CD4-positive, CD25-positive, alpha-beta regulatory T cell (primary cell): ENCODE measurements at regions not wholly inside any gene's neighbourhood (a gene's known extent, or its start where the extent isn't known, plus 50 kb on each side); places are given as distances from the start of the nearest gene placed in this dataset.

ENCODE experiments used
- ATAC-seq, 2 donors: fragments of 150-1000 bp; cut with Tn5 transposase; one replicate each; pipeline ENCODE4 v1.10.0; 2021; ENCODE audit warnings: low read depth in 2 of 2, moderate number of reproducible peaks in 2 of 2, moderate library complexity in 1 of 2
- DNase-seq, 3 donors: peaks; one replicate each; pipeline versions ENCODE4 v3.0.0 to v3.0.0-alpha.2; 2012 to 2022; ENCODE audit warnings: mixed read lengths in 1 of 3
- H3K27ac ChIP-seq: one replicate; pipeline ENCODE4 v1.7.0; 2013; ENCODE audit warnings: mild to moderate bottlenecking, low read length; ENCODE audit not compliant: insufficient read depth, poor library complexity, severe bottlenecking
- H3K27me3 ChIP-seq: one replicate; pipeline ENCODE4 v1.7.0; 2013; ENCODE audit warnings: low read length; ENCODE audit not compliant: control insufficient read depth, insufficient read depth
- H3K36me3 ChIP-seq: one replicate; pipeline ENCODE4 v1.7.0; 2013; ENCODE audit warnings: mild to moderate bottlenecking, low read length, moderate library complexity; ENCODE audit not compliant: control insufficient read depth, insufficient read depth
- H3K4me1 ChIP-seq: 2 replicates; pipeline ENCODE4 v1.7.0; 2013; ENCODE audit warnings: mild to moderate bottlenecking, low read length; ENCODE audit not compliant: insufficient read depth, control insufficient read depth, poor library complexity, severe bottlenecking
- H3K4me3 ChIP-seq: one replicate; pipeline ENCODE4 v1.7.0; 2013; ENCODE audit warnings: low read depth, mild to moderate bottlenecking, low read length, moderate library complexity
- H3K9me3 ChIP-seq, 2 experiments: 1 replicate in 1 of 2; 2 replicates in 1 of 2; pipeline ENCODE4 v1.7.0; 2013; ENCODE audit warnings: low read length in 2 of 2, mild to moderate bottlenecking in 1 of 2, moderate library complexity in 1 of 2; ENCODE audit not compliant: control insufficient read depth in 2 of 2
- H3K27ac Mint-ChIP-seq, 3 donors: one replicate each; pipeline ENCODE4 v1.8.0; 2020 to 2022; ENCODE audit warnings: mild to moderate bottlenecking in 3 of 3, mixed read lengths in 3 of 3, moderate library complexity in 2 of 3
- H3K27me3 Mint-ChIP-seq: one replicate; pipeline ENCODE4 v1.8.0; 2022; ENCODE audit warnings: mild to moderate bottlenecking, mixed read lengths
- H3K36me3 Mint-ChIP-seq: one replicate; pipeline ENCODE4 v1.8.0; 2020; ENCODE audit warnings: mixed read lengths
- H3K4me1 Mint-ChIP-seq, 4 donors: one replicate each; pipeline ENCODE4 v1.8.0; 2020 to 2022; ENCODE audit warnings: mixed read lengths in 4 of 4, mild to moderate bottlenecking in 1 of 4
- H3K4me3 Mint-ChIP-seq, 4 donors: one replicate each; pipeline ENCODE4 v1.8.0; 2020 to 2022; ENCODE audit warnings: mild to moderate bottlenecking in 4 of 4, mixed read lengths in 4 of 4, moderate library complexity in 3 of 4
- H3K9me3 Mint-ChIP-seq, 7 donors: one replicate each; pipeline ENCODE4 v1.8.0; 2020 to 2022; ENCODE audit warnings: mixed read lengths in 7 of 7, mild to moderate bottlenecking in 3 of 7, moderate library complexity in 2 of 7

DNA sequence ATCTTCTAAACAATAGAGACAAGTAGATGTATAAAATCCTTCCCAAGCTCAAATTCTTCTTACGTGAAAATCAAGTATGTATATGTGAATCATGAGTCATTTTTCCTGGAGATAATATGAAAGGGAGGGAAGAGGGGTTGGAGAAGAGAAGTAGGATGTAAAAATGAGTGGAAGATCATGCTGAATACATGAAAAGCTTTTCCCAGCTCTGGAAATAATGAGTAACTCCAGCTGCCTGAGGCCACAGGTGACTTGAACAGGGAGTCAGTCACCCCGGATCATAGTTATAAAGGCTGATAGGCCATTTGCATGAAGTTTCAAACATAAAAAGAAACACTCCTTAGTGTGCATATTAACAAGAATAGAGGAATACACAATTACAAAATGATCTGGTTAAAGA lies 486.7 kb downstream of the EFNA5 start:
- Mint-ChIP-seq H3K27ac (no peak overlapping the region), H3K4me3 (no peak overlapping the region), H3K9me3 (peaks cover 0 to 12% (median 4%) of the 10 kb centered on the region in 7 donors), H3K27me3 (no peaks in the 10 kb centered on the region), H3K4me1 (no peaks in the 10 kb centered on the region), H3K36me3 (no peaks in the 10 kb centered on the region)
- DNase-seq: no peak
- no peaks in the 10 kb centered on the region for H3K36me3 ChIP-seq
- H3K9me3 ChIP-seq: no peaks in the 10 kb centered on the region
- H3K4me3 ChIP-seq: no peak overlapping the region
- no peaks in the 10 kb centered on the region for H3K4me1 ChIP-seq
- no peaks in the 10 kb centered on the region for H3K27me3 ChIP-seq
- no peak overlapping the region for H3K27ac ChIP-seq
- ATAC-seq: no peak

- no peak overlapping the region for H3K27ac Mint-ChIP-seq
- no peaks in the 10 kb centered on the region for H3K36me3 Mint-ChIP-seq
- DNase-seq (no peak), ATAC-seq (no peak)
- no peak overlapping the region for H3K27ac ChIP-seq
- H3K27me3 Mint-ChIP-seq: no peaks in the 10 kb centered on the region
- H3K9me3 ChIP-seq: peaks cover 0 to 6% of the 10 kb centered on the region in 2 experiments
- H3K36me3 ChIP-seq: no peaks in the 10 kb centered on the region
- H3K4me3 Mint-ChIP-seq: no peak overlapping the region
- H3K4me1 Mint-ChIP-seq: no peaks in the 10 kb centered on the region
- no peaks in the 10 kb centered on the region for H3K27me3 ChIP-seq
- no peak overlapping the region for H3K4me3 ChIP-seq
- no peaks in the 10 kb centered on the region for H3K4me1 ChIP-seq
- peaks cover 0 to 13% (median 7%) of the 10 kb centered on the region in 7 donors for H3K9me3 Mint-ChIP-seq
These were observed 500.1 kb downstream of the EFNA5 start for GRCh38 chr5:107170620-107171019.

- H3K9me3 Mint-ChIP-seq: peaks cover 0 to 13% (median 7%) of the 10 kb centered on the region in 7 donors
- DNase-seq (no peak), ATAC-seq (no peak)
- H3K4me1 ChIP-seq: no peaks in the 10 kb centered on the region
- H3K27ac ChIP-seq: no peak overlapping the region
- no peaks in the 10 kb centered on the region for H3K36me3 ChIP-seq
- no peak overlapping the region for H3K4me3 ChIP-seq
- H3K4me1 Mint-ChIP-seq: no peaks in the 10 kb centered on the region
- H3K4me3 Mint-ChIP-seq: no peak overlapping the region
- no peaks in the 10 kb centered on the region for H3K27me3 Mint-ChIP-seq
- H3K27me3 ChIP-seq: no peaks in the 10 kb centered on the region
- no peak overlapping the region for H3K27ac Mint-ChIP-seq
- H3K36me3 Mint-ChIP-seq: no peaks in the 10 kb centered on the region
- peaks cover 0 to 6% of the 10 kb centered on the region in 2 experiments for H3K9me3 ChIP-seq
These were observed 500.9 kb downstream of the EFNA5 start for GRCh38 chr5:107169867-107170266.

DNA sequence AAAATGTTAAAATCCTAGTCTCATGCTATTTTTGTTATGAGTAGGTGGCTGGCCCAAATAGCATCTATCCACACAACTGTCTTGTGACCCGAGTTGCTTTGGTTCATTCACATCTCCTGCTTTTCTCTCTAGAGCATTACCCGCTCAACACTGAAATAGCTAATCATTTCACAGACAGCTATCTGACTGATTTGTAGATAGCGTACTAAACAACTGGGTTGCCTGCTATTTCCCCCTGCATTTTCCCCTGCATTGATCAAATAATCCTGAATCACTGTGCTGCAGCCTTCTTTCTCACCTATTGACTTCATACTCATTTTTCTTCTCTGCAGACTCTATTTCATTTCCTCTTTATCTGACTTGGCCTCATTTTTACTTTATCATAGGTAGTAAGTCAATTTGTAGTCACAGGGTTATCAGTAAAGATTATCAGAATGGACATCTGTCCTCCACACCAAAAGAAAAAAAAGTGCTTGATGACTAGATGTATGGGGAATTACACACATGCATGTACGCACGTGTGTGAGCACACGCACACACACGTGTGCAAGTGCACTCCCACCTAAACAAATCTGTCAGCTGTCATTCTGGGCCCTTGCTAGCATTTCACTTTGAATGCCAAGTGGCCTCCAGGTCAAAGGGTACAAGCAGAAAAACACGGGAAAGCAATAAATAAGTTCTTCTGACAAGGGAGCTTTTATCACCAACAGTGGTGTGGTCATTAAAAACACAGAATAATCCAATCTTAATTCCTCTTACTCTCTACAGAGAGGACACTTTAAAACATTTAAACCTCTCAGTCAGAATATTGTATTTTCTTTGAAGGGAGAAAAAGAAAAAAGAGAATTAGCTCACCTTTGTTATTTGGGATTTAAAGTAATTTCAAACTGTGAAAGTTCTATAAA lies 501.6 kb downstream of the EFNA5 start:
- H3K27ac ChIP-seq: no peak overlapping the region
- Mint-ChIP-seq H3K36me3 (no peaks in the 10 kb centered on the region), H3K9me3 (peaks cover 2 to 9% (median 6%) of the 10 kb centered on the region in 7 donors), H3K4me3 (no peak overlapping the region), H3K27me3 (no peaks in the 10 kb centered on the region), H3K27ac (no peak overlapping the region), H3K4me1 (no peaks in the 10 kb centered on the region)
- DNase-seq (no peak), ATAC-seq (no peak)
- H3K4me1 ChIP-seq: no peaks in the 10 kb centered on the region
- no peak overlapping the region for H3K4me3 ChIP-seq
- H3K27me3 ChIP-seq: no peaks in the 10 kb centered on the region
- H3K9me3 ChIP-seq: peaks cover 0 to 6% of the 10 kb centered on the region in 2 experiments
- no peaks in the 10 kb centered on the region for H3K36me3 ChIP-seq

GRCh38 chr5:107168086-107168485 lies 502.7 kb downstream of the EFNA5 start:
- H3K4me1 Mint-ChIP-seq: no peaks in the 10 kb centered on the region
- Histone ChIP-seq H3K36me3 (no peaks in the 10 kb centered on the region), H3K4me1 (no peaks in the 10 kb centered on the region), H3K9me3 (peaks cover 0 to 6% of the 10 kb centered on the region in 2 experiments), H3K4me3 (no peak overlapping the region), H3K27ac (no peak overlapping the region), H3K27me3 (no peaks in the 10 kb centered on the region)
- peaks cover 2 to 9% (median 6%) of the 10 kb centered on the region in 7 donors for H3K9me3 Mint-ChIP-seq
- H3K27ac Mint-ChIP-seq: no peak overlapping the region
- H3K36me3 Mint-ChIP-seq: no peaks in the 10 kb centered on the region
- H3K27me3 Mint-ChIP-seq: no peaks in the 10 kb centered on the region
- no peak for ATAC-seq
- no peak overlapping the region for H3K4me3 Mint-ChIP-seq
- DNase-seq: no peak

DNA sequence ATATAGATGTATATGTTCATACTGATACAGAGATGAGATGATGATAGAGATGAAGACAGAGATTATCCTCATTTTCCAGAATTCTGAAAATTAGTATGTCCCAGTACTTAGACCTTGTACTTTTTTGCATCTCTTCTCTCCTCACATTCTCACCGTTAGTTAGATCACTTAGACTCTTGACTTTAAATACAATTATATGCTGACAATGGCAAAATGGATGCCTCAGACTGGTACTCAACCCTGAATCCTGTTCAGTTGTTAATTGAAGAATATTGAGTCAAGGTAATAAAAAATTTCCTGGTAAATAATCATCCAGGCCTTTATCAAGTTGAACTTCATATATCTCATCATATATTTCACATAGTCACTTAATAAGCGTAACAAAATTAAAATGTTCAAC lies 505.4 kb downstream of the EFNA5 start:
- no peak overlapping the region for H3K4me3 Mint-ChIP-seq
- no peak overlapping the region for H3K27ac Mint-ChIP-seq
- H3K27ac ChIP-seq: no peak overlapping the region
- peaks cover 0 to 1% of the 10 kb centered on the region in 2 experiments for H3K9me3 ChIP-seq
- H3K27me3 ChIP-seq: no peaks in the 10 kb centered on the region
- ATAC-seq (no peak), DNase-seq (no peak)
- H3K9me3 Mint-ChIP-seq: peaks cover 3 to 10% (median 8%) of the 10 kb centered on the region in 7 donors
- no peaks in the 10 kb centered on the region for H3K36me3 Mint-ChIP-seq
- H3K4me3 ChIP-seq: no peak overlapping the region
- no peaks in the 10 kb centered on the region for H3K4me1 ChIP-seq
- no peaks in the 10 kb centered on the region for H3K4me1 Mint-ChIP-seq
- no peaks in the 10 kb centered on the region for H3K36me3 ChIP-seq
- no peaks in the 10 kb centered on the region for H3K27me3 Mint-ChIP-seq

GRCh38 chr5:107157809-107158208 lies 512.9 kb downstream of the EFNA5 start:
- Histone ChIP-seq H3K4me3 (no peak overlapping the region), H3K4me1 (no peaks in the 10 kb centered on the region), H3K36me3 (no peaks in the 10 kb centered on the region), H3K9me3 (no peaks in the 10 kb centered on the region), H3K27me3 (no peaks in the 10 kb centered on the region), H3K27ac (no peak overlapping the region)
- DNase-seq: no peak
- Mint-ChIP-seq H3K27ac (no peak overlapping the region), H3K27me3 (no peaks in the 10 kb centered on the region), H3K36me3 (no peaks in the 10 kb centered on the region), H3K4me3 (no peak overlapping the region), H3K4me1 (no peaks in the 10 kb centered on the region), H3K9me3 (peaks cover 1 to 15% (median 10%) of the 10 kb centered on the region in 7 donors)
- no peak for ATAC-seq

DNA sequence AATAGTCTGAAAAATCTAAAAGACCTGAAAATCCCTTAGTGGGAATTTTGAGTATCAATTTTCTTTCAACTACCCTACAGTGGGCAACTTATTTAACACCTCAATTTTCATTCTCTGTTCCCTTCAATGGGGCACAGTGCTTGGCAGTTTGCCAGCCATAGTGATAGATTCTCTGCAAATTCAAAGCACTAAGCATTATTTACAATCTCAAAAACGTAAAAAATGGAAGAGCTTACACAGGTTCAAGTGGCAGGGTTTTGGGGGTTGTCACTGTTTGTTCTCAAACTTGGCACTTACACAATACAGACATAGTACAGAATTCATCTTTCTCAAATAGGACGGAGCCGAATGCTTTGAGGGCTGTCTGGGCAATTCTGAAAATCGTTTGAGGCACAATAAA lies 515.0 kb downstream of the EFNA5 start:
- H3K4me3 Mint-ChIP-seq: no peak overlapping the region
- H3K4me1 ChIP-seq: no peaks in the 10 kb centered on the region
- H3K9me3 ChIP-seq: no peaks in the 10 kb centered on the region
- DNase-seq (no peak), ATAC-seq (no peak)
- H3K9me3 Mint-ChIP-seq: peaks cover 1 to 15% (median 6%) of the 10 kb centered on the region in 7 donors
- H3K36me3 ChIP-seq: no peaks in the 10 kb centered on the region
- H3K36me3 Mint-ChIP-seq: no peaks in the 10 kb centered on the region
- H3K4me3 ChIP-seq: no peak overlapping the region
- H3K27ac ChIP-seq: no peak overlapping the region
- H3K27me3 ChIP-seq: no peaks in the 10 kb centered on the region
- no peaks in the 10 kb centered on the region for H3K27me3 Mint-ChIP-seq
- H3K27ac Mint-ChIP-seq: no peak overlapping the region
- H3K4me1 Mint-ChIP-seq: no peaks in the 10 kb centered on the region
